Mesothelial cell of epicardium (in vitro differentiated cells): ENCODE measurements at regions not wholly inside any gene's neighbourhood (a gene's known extent, or its start where the extent isn't known, plus 50 kb on each side); places are given as distances from the start of the nearest gene placed in this dataset.

Experiments
- DNase-seq, 2 experiments: peaks; one replicate each; pipeline ENCODE4 v3.0.0; 2021; ENCODE audit warnings: low spot score in 2 of 2; ENCODE audit not compliant: unreplicated experiment in 2 of 2
- H3K27ac Mint-ChIP-seq: 2 replicates; pipeline ENCODE4 v1.8.0; 2021; ENCODE audit warnings: mixed read lengths
- H3K27me3 Mint-ChIP-seq: 2 replicates; pipeline ENCODE4 v1.8.0; 2021; ENCODE audit warnings: low read depth, mixed read lengths
- H3K36me3 Mint-ChIP-seq: 2 replicates; pipeline ENCODE4 v1.8.0; 2021; ENCODE audit warnings: mixed read lengths
- H3K4me1 Mint-ChIP-seq: 2 replicates; pipeline ENCODE4 v1.8.0; 2021; ENCODE audit warnings: mixed read lengths
- H3K4me3 Mint-ChIP-seq: 2 replicates; pipeline ENCODE4 v1.8.0; 2021; ENCODE audit warnings: mild to moderate bottlenecking, moderate library complexity, mixed read lengths
- H3K9me3 Mint-ChIP-seq: 2 replicates; pipeline ENCODE4 v1.8.0; 2021; ENCODE audit warnings: mixed read lengths
- CTCF ChIP-seq: fragments of 200-600 bp; sonication (generic); IDR thresholded peaks from one replicate; pipeline ENCODE4 v1.5.0; 2021; ENCODE audit warnings: antibody characterized with exemption; ENCODE audit not compliant: unreplicated experiment

DNA sequence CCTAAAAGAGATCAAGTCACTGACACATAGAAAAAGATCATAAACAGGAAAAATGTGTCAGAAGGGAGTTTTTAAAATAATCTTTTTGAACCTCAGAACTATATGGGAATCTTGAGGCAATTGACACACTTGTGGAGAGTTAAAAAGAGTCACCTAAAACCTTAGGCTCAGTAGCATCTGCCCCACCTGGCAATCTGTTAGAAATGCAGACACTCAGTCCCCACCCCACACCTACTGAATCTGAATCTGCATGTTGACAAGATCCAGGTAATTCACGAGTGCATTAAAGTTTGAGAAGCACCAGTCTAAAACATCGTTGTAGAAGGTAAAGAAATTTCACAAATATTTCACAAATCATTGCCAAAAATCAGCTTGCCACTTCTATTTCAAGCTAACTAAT lies 388.3 kb downstream of the NR2F1-AS1 start:
- H3K27me3 Mint-ChIP-seq: no peaks in the 10 kb centered on the region
- peaks cover 5% of the 10 kb centered on the region for H3K9me3 Mint-ChIP-seq
- H3K36me3 Mint-ChIP-seq: no peaks in the 10 kb centered on the region
- no peak for TF ChIP-seq CTCF
- DNase-seq: no peak
- peaks cover 42% of the 10 kb centered on the region for H3K4me1 Mint-ChIP-seq
- no peak overlapping the region for H3K4me3 Mint-ChIP-seq
- H3K27ac Mint-ChIP-seq: peak overlapping the region; percentile 6

GRCh38 chr5:93192087-93192486 lies 388.9 kb downstream of the NR2F1-AS1 start:
- peak overlapping the region; percentile 6 for H3K27ac Mint-ChIP-seq
- no peaks in the 10 kb centered on the region for H3K36me3 Mint-ChIP-seq
- H3K27me3 Mint-ChIP-seq: no peaks in the 10 kb centered on the region
- DNase-seq: no peak
- no peak overlapping the region for H3K4me3 Mint-ChIP-seq
- peaks cover 8% of the 10 kb centered on the region for H3K9me3 Mint-ChIP-seq
- no peak for TF ChIP-seq CTCF
- peaks cover 42% of the 10 kb centered on the region for H3K4me1 Mint-ChIP-seq

DNA sequence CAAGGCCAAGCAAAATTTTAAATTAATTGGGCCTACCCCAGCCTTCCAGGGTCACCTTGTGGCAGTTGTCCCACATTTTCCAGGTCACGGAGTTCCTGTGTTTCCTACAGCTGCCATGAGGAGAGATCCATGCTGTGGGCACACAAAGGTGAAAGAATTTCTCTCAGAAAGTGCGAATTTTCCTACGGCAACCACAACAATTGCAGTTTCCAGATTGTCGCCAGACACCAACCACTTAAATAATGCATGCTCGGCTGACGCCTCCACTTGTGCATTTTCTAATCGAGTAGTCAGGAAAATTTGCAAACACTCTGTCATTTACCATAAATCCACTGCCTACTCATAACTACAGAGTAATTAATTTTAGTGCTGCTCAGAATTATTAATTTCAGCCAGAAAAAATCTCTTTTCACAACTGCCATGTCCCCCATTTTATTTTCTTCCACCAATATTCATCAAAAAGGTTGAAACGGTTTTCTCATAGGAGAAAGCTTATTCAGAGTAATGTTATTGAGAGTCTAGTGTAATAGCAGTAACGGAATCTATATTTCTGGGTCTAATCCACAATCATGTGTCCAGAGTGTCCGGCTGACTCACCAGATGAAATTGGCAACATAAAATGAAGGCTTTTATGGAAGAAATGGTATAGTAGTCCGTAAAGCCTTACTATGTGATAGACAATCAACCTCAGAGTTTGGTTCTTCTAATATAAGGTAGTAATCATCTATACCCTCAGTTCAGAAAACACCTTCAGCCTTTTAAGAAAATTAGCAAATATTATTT lies 389.8 kb downstream of the NR2F1-AS1 start:
- H3K36me3 Mint-ChIP-seq: no peaks in the 10 kb centered on the region
- no peak for TF ChIP-seq CTCF
- no peak for DNase-seq
- H3K4me3 Mint-ChIP-seq: no peak overlapping the region
- H3K9me3 Mint-ChIP-seq: peaks cover 8% of the 10 kb centered on the region
- H3K27me3 Mint-ChIP-seq: no peaks in the 10 kb centered on the region
- H3K27ac Mint-ChIP-seq: no peak overlapping the region
- H3K4me1 Mint-ChIP-seq: peaks cover 42% of the 10 kb centered on the region

DNA sequence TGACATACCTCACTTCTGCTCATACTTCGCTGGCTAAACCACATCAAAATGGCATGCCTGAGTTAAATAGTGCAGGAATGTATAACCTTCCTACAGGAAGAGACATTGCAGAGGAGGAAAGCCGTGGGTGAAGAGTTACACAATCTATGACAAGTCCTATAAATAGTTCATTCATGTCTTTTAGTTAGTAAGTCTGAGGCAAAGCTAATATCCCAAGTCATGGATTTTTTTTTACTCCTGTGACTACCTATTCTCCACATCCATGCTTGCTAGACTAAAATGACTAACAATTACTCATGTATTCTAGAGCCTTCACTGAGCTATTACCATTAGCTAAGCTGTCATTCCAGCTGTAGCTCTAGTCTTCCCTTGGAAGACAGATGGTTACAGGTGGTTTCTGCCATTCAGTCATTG lies 391.3 kb downstream of the NR2F1-AS1 start:
- Mint-ChIP-seq H3K27me3 (no peaks in the 10 kb centered on the region), H3K27ac (no peak overlapping the region), H3K4me3 (no peak overlapping the region), H3K36me3 (no peaks in the 10 kb centered on the region), H3K4me1 (peaks cover 42% of the 10 kb centered on the region), H3K9me3 (peaks cover 8% of the 10 kb centered on the region)
- DNase-seq: no peak
- no peak for TF ChIP-seq CTCF

DNA sequence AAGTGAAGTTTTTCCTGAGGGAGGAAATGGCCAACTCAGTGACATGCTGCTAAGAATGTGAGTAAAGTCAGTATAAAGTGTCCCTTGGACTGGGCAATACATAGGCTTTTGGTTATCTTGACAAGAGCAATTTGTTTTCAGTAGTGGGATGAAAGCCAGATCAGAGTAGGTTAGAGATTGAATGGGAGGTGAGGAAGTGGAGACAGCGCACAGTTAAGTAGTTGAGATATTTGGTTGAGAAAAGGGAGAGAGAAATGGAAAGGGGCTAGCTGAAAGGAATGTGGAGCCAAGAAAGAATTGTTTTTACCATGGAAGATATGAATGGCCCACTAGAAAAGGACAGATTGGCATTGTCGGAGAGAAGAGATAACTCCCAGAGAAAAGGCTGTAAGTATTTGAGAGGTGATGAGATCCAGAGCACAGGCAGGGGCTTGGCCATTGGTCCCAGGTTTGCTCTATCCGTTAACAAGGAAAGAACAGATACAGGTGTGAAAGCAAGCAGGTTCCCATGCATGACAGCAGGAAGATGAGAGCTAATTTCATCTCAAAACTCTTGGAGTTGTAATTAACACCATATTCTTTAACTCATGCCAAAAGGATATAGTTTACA lies 392.0 kb downstream of the NR2F1-AS1 start:
- peaks cover 8% of the 10 kb centered on the region for H3K9me3 Mint-ChIP-seq
- H3K36me3 Mint-ChIP-seq: no peaks in the 10 kb centered on the region
- no peaks in the 10 kb centered on the region for H3K27me3 Mint-ChIP-seq
- no peak for DNase-seq
- no peak overlapping the region for H3K27ac Mint-ChIP-seq
- H3K4me1 Mint-ChIP-seq: peaks cover 35% of the 10 kb centered on the region
- no peak for TF ChIP-seq CTCF
- no peak overlapping the region for H3K4me3 Mint-ChIP-seq
